ENCODE measurements at regions not wholly inside any gene's neighbourhood (a gene's known extent, or its start where the extent isn't known, plus 50 kb on each side); places are given as distances from the start of the nearest gene placed in this dataset.
A peak's percentile ranks its signal among the peaks of the same experiment; 100 is the strongest.

GRCh38 chr7:52711951-52712350 lies 323.5 kb upstream of the POM121L12 start:
- DNase-seq (ENCODE audit: low read depth): no peak

GRCh38 chr7:52708846-52709245 lies 326.6 kb upstream of the POM121L12 start:
- no peak for DNase-seq (ENCODE audit: low read depth)

- no peak for DNase-seq (ENCODE audit: low read depth)
Measured at GRCh38 chr7:52705768-52706167, 329.7 kb upstream of the POM121L12 start.

DNA sequence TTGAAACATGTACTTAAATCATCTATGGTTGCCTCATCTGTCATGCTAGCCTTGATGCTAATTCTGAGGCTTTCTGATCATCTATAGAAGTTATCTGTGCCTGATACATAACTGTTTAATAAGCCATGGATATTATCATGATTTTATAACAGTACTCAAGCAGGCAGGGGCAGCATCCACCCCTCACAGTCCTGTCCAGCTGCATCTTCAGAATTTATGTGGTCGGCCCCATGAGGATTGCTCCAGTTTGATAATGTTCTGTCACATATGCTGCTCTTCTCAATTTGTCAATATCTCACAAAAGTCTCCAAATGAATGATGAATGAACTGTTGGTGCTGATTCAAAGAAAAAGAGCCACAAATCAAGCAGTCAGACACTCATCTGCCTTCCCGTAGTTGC lies 335.1 kb upstream of the POM121L12 start:
- DNase-seq (ENCODE audit: low read depth): no peak

DNA sequence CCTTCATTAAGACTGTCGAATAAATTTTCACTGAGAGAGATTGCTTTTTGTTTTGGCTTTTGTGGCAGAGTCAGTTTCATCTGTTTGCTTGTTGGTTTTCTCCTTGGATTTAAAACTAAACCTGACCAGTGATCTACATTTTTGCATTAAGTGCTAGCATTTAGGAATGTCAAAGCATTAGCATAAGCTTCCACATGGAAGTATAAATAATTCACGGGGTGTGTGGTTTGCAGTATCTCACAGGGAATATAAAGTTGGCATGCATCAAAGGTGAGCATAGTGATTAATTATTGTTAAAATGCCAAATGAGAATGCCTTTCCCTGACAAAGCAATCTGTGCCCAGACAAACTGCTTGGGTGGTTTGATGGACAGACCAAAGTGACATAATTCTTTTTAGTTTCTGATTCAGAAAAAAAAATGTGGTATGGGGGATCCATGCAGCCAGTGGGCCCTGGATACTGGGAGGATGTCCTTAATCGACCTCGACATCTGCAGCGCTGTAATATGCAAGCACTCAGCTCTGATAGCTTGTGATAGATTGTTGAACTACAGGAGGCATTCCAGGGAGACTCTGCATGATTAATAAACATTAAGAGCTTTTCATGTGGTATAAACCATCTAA lies 339.3 kb upstream of the POM121L12 start:
- no peak for DNase-seq (ENCODE audit: low read depth)

GRCh38 chr7:52691257-52691656 lies 344.2 kb upstream of the POM121L12 start:
- DNase-seq (ENCODE audit: low read depth): no peak

GRCh38 chr7:52689912-52690311 lies 345.5 kb upstream of the POM121L12 start:
- peak; percentile 90 for DNase-seq (ENCODE audit: low read depth)

DNA sequence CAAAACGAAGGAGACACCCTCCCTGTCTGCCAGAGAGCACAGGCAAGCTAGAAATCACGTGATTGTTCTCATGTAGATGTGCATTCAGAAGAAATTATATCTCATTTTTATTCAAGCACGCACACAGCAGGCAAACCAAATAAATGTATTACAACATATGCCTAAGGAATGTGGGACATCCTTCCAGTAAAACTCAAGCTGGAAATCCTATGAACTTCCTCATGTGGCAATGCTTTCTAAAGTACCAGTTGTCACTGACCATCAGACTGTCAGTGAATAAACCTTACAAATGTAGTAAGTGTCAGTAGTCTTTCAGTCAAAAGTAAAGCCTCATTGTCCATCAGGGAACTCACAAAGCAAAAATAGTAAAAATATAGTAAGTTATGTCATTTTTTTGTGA lies 350.1 kb upstream of the POM121L12 start:
- no peak for DNase-seq (ENCODE audit: low read depth)

DNA sequence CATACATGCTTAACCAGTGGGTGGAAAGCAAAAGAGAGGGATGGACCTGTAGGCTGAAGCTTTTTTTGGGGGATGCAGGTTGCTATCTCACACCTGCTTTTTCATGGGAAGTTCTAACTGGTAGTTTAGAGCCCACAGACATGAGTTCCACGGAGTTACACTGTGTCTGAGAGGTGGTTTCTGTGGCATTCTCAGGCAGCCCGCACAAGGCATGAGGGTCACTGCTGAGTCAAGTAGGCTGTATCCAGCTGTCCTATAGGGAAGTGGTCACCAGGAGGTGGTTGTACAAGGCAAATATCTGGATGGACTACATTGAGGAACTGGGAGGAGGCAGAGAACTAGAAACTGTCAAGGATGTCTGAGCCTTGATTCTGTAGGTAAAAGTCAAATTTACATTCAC lies 351.0 kb upstream of the POM121L12 start:
- no peak for DNase-seq (ENCODE audit: low read depth)

GRCh38 chr7:52682993-52683392 lies 352.4 kb upstream of the POM121L12 start:
- DNase-seq (ENCODE audit: low read depth): no peak

DNA sequence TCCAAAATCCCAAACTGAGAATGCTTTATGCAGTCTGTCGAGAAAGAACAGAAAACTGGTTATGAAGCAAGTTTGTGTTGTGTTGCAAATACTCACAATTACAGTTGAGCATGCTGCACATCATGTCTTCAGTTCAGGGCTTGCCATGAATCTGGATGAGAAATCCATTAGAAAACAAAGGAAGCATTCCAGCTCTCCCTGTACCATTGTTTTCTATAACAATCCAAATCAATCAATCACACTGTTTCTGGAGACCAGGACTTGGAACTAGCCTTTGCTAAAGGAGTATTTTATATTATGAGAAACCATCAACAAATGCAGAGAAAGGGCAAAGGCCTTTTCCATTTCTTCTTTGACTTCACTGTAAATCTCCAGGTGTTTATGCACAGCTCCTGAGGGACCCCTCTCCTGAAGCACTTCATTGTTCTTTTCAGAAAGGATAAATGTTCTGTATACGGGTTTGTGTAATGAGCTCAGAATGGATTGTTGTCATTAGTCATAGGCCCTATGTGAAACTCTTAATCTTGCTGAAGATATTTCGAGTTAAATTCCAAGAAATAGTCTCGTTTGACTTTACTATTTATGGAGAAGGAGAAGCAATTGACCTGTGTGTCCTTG lies 364.7 kb upstream of the POM121L12 start:
- no peak for DNase-seq (ENCODE audit: low read depth)

DNA sequence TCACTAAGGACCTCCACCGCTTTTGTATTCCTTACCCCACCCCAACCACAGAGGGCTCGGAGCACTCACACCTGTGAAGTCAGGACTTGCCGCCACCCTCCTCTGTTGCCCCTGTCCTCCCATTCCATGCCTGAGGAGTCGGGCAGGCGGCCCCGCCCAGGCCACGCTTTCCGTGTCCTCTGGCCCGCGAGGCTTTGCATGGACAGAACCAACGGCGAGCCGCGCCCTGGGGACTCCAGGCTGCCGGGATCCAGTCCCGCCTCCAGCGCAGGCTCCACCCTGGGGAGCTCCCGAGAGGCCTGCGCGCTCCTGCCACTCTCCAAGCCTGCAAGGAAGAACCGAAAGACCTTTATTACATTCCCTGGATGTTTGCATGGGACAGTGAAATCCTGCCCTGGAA lies 366.4 kb upstream of the POM121L12 start:
- no peak for DNase-seq (ENCODE audit: low read depth)

GRCh38 chr7:52668435-52668834 lies 367.0 kb upstream of the POM121L12 start:
- DNase-seq (ENCODE audit: low read depth): no peak

DNA sequence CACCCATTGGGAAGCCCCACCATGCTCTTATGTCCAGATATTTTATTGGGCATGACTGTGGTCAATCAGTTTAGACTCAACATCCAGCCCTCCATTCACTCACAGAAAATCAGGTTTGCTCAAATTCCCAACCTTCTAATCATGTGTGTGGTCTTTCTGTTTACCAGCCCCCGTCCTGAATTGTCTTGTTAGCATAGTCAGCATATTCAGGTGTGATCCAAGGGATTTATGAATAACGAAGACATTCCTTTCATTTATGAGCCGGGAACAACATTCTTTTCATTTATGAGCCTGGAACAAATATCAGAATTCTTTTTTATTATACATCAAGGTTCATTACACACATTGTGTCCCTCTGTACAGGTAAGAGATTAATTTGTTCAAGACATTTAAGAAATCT lies 376.3 kb upstream of the POM121L12 start:
- no peak for DNase-seq (ENCODE audit: low read depth)

DNA sequence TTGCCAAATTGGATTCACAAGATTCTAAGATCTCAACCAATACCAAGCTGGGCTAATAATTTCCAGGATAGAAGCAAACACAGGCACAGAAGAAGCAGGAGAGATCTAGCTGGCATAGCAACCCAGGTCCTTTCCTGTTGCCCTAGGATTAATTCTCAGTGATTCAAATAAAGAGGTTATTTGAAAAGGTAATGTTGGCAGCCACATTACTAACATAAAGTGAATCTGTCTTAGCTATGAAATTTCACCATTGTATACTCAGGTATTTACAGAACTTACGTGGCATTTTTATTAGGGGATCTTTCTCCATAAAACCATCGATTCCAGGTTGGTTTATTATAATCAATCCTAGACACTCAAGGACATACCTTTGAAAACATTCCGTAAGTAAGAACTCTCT lies 379.3 kb upstream of the POM121L12 start:
- no peak for DNase-seq (ENCODE audit: low read depth)

DNA sequence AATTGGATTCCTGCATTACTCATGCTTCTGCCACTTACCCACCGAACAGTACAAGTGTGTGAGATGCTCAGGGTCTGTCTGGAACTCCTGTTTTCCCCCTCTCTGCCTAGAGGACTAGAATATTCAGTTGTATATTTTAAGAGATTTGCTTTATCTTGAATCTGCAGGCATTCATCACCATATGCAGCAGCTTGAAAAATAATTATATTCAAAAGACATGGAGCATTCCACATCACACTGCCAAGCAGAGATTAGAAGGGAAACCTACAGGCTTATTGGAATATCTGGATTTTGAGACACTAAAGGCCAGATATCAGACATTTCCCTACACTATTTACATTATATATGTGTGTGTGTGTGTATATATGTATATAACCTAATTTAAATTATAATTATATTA lies 382.8 kb upstream of the POM121L12 start:
- DNase-seq (ENCODE audit: low read depth): no peak

DNA sequence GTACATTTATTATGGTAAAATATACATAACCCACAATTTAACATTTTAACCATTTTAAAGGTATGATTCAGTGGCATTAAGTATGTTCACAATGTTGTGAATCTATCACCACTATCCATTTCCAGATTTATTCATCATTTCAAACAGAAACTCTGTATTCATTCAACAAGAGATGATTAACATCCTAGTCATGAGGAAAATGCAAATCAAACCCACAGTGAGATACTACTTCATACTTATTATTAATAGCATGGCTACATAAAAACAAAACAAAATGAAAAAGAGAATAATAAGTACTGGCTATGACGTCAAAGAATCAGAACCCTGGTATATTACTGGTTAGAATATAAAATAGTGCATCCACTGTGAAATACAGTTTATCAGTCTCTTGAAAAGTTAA lies 386.6 kb upstream of the POM121L12 start:
- DNase-seq (ENCODE audit: low read depth): peak; percentile 51

DNA sequence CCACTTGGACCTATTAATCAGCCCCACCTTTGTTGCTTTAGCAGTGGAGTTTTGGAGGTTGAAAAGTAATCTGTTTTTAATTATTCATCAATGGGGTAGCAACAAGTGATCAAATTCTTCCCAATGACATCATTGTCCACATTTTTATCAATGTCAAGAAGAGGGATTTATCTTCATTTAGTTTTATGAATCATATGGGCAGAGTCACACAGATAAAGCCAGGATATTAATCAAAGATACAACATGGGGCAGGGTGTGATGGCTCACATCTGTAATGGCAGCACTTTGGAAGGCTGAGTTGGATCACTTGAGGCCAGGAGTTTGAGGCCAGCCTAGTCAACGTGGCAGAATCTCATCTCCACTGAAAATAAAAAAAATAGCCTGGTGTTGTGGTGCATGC lies 388.4 kb upstream of the POM121L12 start:
- DNase-seq (ENCODE audit: low read depth): no peak

- peak; percentile 95 for DNase-seq (ENCODE audit: low read depth)
Measured at GRCh38 chr7:52639981-52640380, 395.5 kb upstream of the POM121L12 start.

DNA sequence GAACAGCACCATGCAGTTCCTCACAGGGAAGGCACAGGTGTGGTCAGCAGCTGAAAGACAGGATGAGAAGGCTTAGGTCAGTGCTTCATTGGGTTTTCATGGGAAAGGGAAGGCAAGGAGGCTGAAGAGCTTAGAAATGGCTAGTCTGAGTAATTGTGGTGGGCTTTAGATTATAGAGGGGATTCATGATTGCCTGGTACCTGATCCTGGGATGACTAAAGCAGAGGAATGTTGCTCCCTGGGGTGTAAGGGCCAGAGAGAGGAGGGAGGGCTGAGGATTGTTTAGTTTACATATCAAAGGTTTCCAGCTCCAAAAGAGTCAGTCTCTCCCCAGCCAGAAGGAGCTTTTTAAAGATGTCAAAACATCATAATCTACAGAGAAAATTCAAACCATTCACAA lies 396.3 kb upstream of the POM121L12 start:
- DNase-seq (ENCODE audit: low read depth): peak; percentile 71

DNA sequence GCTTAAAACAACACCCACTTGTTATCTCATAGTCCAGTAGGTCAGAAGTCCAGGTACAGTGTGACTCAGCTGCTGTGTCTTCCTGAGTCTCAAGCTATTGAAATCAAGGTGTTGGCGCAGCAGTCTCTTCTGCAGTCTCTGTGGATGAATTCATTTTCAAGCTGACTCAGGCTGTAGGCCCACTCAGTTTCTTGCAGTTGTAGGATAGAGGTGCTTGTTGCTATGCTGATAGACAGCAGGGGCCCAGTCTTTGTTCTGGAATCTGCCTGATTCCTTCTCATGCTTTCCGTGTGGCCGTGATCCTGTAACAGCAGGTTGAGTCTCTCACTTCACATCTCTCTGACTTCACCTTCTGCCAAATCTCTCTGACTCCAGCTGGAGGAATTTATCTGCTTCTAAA lies 400.4 kb upstream of the POM121L12 start:
- DNase-seq (ENCODE audit: low read depth): peak; percentile 6

DNA sequence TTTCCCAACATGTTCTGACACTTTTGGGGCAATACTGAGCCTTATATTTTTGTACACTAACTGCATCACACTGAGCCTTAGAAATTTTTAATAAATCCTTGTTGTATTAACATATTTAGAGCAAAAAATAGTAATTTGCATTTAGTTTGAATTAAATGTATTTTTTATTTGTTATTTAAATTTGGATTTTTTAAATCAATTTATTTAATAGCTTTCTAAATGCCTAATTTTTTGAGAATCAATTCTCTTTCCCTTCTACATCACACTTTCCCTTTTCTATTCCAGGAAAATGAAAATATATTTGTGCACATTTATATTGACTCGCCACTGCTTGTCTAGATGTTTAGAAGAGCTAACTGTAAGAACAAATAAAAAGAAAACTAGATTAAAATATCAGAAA lies 414.6 kb upstream of the POM121L12 start:
- no peak for DNase-seq (ENCODE audit: low read depth)

DNA sequence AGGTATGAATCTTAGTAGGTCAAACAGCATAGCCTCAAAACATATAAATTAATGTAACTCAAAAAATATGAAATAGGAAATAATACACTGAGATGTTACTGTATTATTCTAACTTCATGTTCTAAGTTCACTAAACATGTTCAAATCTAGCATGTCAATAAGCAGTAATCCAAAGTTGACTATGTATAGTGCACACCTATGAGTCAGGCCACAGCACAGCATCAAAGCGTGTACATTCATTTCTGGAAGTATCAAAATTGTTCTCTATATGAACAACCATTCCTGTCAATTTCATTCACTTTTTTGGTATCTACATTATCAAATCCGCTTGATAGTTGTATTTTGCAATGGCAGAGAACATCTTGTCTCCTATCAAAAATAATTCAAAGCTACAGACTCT lies 418.9 kb upstream of the POM121L12 start:
- DNase-seq (ENCODE audit: low read depth): no peak
